CD4-positive, alpha-beta T cell treated with Interleukin-6 for 4 hours (primary cell): ENCODE measurements at regions not wholly inside any gene's neighbourhood (a gene's known extent, or its start where the extent isn't known, plus 50 kb on each side); places are given as distances from the start of the nearest gene placed in this dataset.

Experiments
- DNase-seq: peaks from one replicate; pipeline ENCODE4 v3.0.0-alpha.2; 2020; ENCODE audit warnings: mixed read lengths

GRCh38 chr18:32621034-32621433, 150.4 kb upstream of the GAREM1 start:
- DNase-seq, result no peak

- DNase-seq, result no peak
Measured at GRCh38 chr18:32618546-32618945, 147.9 kb upstream of the GAREM1 start.

- DNase-seq, result no peak
Measured at GRCh38 chr18:32613821-32614220, 143.1 kb upstream of the GAREM1 start.

GRCh38 chr18:32612651-32613050, 142.0 kb upstream of the GAREM1 start:
- DNase-seq, result no peak

GRCh38 chr18:32610176-32610575, 139.5 kb upstream of the GAREM1 start:
- DNase-seq, result no peak

- DNase-seq, result no peak
Measured at GRCh38 chr18:32607816-32608215, 137.1 kb upstream of the GAREM1 start.

- DNase-seq, result no peak
Measured at GRCh38 chr18:32598144-32598543, 127.5 kb upstream of the GAREM1 start.

GRCh38 chr18:32596501-32596900, 125.8 kb upstream of the GAREM1 start:
- no peak for DNase-seq

- DNase-seq, result no peak
Measured at GRCh38 chr18:32595832-32596231, 125.2 kb upstream of the GAREM1 start.

GRCh38 chr18:32588191-32588590, 117.5 kb upstream of the GAREM1 start:
- no peak for DNase-seq

- no peak for DNase-seq
Measured at GRCh38 chr18:32583431-32583830, 112.7 kb upstream of the GAREM1 start.

- DNase-seq, result no peak
Measured at GRCh38 chr18:32582455-32582854, 111.8 kb upstream of the GAREM1 start.

GRCh38 chr18:32577561-32577960, 106.9 kb upstream of the GAREM1 start:
- no peak for DNase-seq

- DNase-seq, result no peak
Measured at GRCh38 chr18:32576296-32576916, 105.7 kb upstream of the GAREM1 start.

- no peak for DNase-seq
Measured at GRCh38 chr18:32566960-32567359, 96.3 kb upstream of the GAREM1 start.

- no peak for DNase-seq
Measured at GRCh38 chr18:32553640-32554365, 83.1 kb upstream of the GAREM1 start.

- DNase-seq, result no peak
Measured at GRCh38 chr18:32553174-32553573, 82.5 kb upstream of the GAREM1 start.

- DNase-seq, result peak; percentile 65
Measured at GRCh38 chr18:32552421-32553030, 81.8 kb upstream of the GAREM1 start.

- no peak for DNase-seq
Measured at GRCh38 chr18:32550963-32551362, 80.3 kb upstream of the GAREM1 start.

- DNase-seq, result peak; percentile 47
Measured at GRCh38 chr18:32549248-32550110, 78.8 kb upstream of the GAREM1 start.

GRCh38 chr18:32548688-32549087, 78.0 kb upstream of the GAREM1 start:
- DNase-seq, result no peak

GRCh38 chr18:32545631-32546030, 74.9 kb upstream of the GAREM1 start:
- DNase-seq, result no peak

- no peak for DNase-seq
Measured at GRCh38 chr18:32544088-32544487, 73.4 kb upstream of the GAREM1 start.
